ENCODE measurements at regions not wholly inside any gene's neighbourhood (a gene's known extent, or its start where the extent isn't known, plus 50 kb on each side); places are given as distances from the start of the nearest gene placed in this dataset.

GRCh38 chr2:18799397-18799796, 210.0 kb upstream of the NT5C1B start:
- WGBS (ENCODE audit: insufficient coverage, low coverage, low lambda C conversion rate, missing lambda C conversion rate), result 95% methylated on average over 2 of the region's 2 CpGs
- ATAC-seq (no peak), DNase-seq (no peak)
- Histone ChIP-seq H3K27me3 (no peaks in the 10 kb centered on the region), H3K4me3 (no peak overlapping the region), H3K27ac (no peak overlapping the region), H3K9me3 (no peaks in the 10 kb centered on the region), H3K4me1 (peaks cover 0 to 9% (median 2%) of the 10 kb centered on the region in 4 donors), H3K36me3 (no peaks in the 10 kb centered on the region)
- intact Hi-C loops (cut with DNase I), result no loop called here
- TF ChIP-seq, protein P1, sequence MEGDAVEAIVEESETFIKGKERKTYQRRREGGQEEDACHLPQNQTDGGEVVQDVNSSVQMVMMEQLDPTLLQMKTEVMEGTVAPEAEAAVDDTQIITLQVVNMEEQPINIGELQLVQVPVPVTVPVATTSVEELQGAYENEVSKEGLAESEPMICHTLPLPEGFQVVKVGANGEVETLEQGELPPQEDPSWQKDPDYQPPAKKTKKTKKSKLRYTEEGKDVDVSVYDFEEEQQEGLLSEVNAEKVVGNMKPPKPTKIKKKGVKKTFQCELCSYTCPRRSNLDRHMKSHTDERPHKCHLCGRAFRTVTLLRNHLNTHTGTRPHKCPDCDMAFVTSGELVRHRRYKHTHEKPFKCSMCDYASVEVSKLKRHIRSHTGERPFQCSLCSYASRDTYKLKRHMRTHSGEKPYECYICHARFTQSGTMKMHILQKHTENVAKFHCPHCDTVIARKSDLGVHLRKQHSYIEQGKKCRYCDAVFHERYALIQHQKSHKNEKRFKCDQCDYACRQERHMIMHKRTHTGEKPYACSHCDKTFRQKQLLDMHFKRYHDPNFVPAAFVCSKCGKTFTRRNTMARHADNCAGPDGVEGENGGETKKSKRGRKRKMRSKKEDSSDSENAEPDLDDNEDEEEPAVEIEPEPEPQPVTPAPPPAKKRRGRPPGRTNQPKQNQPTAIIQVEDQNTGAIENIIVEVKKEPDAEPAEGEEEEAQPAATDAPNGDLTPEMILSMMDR (IDR thresholded peaks at IDR 0.05), result no peak
- TF ChIP-seq POLR2A (IDR thresholded peaks at IDR 0.05), result no peak

- DNase-seq (no peak), ATAC-seq (no peak)
- intact Hi-C loops (cut with DNase I), result no loop called here
- Histone ChIP-seq H3K27ac (no peak overlapping the region), H3K27me3 (no peaks in the 10 kb centered on the region), H3K36me3 (no peaks in the 10 kb centered on the region), H3K4me1 (peaks cover 0 to 9% (median 2%) of the 10 kb centered on the region in 4 donors), H3K4me3 (no peak overlapping the region), H3K9me3 (no peaks in the 10 kb centered on the region)
- no peak for TF ChIP-seq POLR2A (IDR thresholded peaks at IDR 0.05)
- 78% methylated on average over 3 of the region's 3 CpGs for WGBS (ENCODE audit: insufficient coverage, low coverage, low lambda C conversion rate, missing lambda C conversion rate)
Observed at GRCh38 chr2:18797133-18797845, 207.9 kb upstream of the NT5C1B start.

GRCh38 chr2:18795906-18796305, 206.5 kb upstream of the NT5C1B start:
- no peak for DNase-seq
- H3K27ac ChIP-seq, result no peak overlapping the region
- H3K36me3 ChIP-seq, result no peaks in the 10 kb centered on the region
- no peak for ATAC-seq
- 73% methylated on average over 1 of the region's 1 CpG for WGBS (ENCODE audit: insufficient coverage, low coverage, low lambda C conversion rate, missing lambda C conversion rate)
- no peak overlapping the region for H3K4me3 ChIP-seq
- no peaks in the 10 kb centered on the region for H3K27me3 ChIP-seq
- TF ChIP-seq, protein P1 (IDR thresholded peaks at IDR 0.05), result no peak
- no peak for TF ChIP-seq POLR2A (IDR thresholded peaks at IDR 0.05)
- intact Hi-C loops (cut with DNase I), result no loop called here
- H3K9me3 ChIP-seq, result no peaks in the 10 kb centered on the region
- H3K4me1 ChIP-seq, result peaks cover 0 to 9% (median 2%) of the 10 kb centered on the region in 4 donors

DNA sequence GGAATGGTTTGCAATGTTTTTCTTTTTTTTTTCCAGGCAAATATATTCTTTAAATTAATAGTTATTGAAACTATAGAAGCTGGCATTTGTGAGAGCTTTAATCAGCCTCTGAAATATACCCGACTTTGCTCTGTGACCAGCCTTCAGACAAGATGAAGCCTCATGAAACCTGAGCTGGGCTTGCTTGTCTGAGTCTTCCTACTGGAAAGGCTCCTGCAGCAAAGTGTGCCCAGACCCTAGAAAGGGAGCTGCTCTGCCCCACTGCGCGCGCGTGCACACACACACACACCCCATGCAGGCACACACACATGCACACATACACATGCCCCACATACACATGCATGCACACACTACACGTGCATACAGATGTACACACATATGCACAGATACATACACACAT, 203.3 kb upstream of the NT5C1B start:
- DNase-seq (no peak), ATAC-seq (no peak)
- intact Hi-C loops (cut with DNase I), result no loop called here
- Histone ChIP-seq H3K27me3 (no peaks in the 10 kb centered on the region), H3K4me1 (no peaks in the 10 kb centered on the region), H3K36me3 (no peaks in the 10 kb centered on the region), H3K4me3 (no peak overlapping the region), H3K9me3 (no peaks in the 10 kb centered on the region), H3K27ac (no peak overlapping the region)
- TF ChIP-seq POLR2A (IDR thresholded peaks at IDR 0.05), result no peak
- TF ChIP-seq, protein P1 (IDR thresholded peaks at IDR 0.05), result no peak
- 91% methylated on average over 6 of the region's 6 CpGs for WGBS (ENCODE audit: insufficient coverage, low coverage, low lambda C conversion rate, missing lambda C conversion rate)

- no peak overlapping the region for H3K27ac ChIP-seq
Observed at GRCh38 chr2:18792226-18792629, 202.9 kb upstream of the NT5C1B start.

More at GRCh38 chr2:18792226-18792629, 202.9 kb upstream of the NT5C1B start:
- WGBS (ENCODE audit: insufficient coverage, low coverage, low lambda C conversion rate, missing lambda C conversion rate), result 70% methylated on average over 3 of the region's 3 CpGs
- no peak for TF ChIP-seq POLR2A (IDR thresholded peaks at IDR 0.05)
- no peaks in the 10 kb centered on the region for H3K36me3 ChIP-seq
- no peaks in the 10 kb centered on the region for H3K4me1 ChIP-seq
- H3K4me3 ChIP-seq, result no peak overlapping the region
- DNase-seq (no peak), ATAC-seq (no peak)
- no peaks in the 10 kb centered on the region for H3K9me3 ChIP-seq
- intact Hi-C loops (cut with DNase I), result no loop called here
- no peaks in the 10 kb centered on the region for H3K27me3 ChIP-seq
